Myocyte (in vitro differentiated cells): ENCODE measurements at regions not wholly inside any gene's neighbourhood (a gene's known extent, or its start where the extent isn't known, plus 50 kb on each side); places are given as distances from the start of the nearest gene placed in this dataset.

Source experiments
- DNase-seq: peaks from one replicate; pipeline ENCODE4 v3.0.0-alpha.2; 2012; ENCODE audit warnings: low read depth

DNA sequence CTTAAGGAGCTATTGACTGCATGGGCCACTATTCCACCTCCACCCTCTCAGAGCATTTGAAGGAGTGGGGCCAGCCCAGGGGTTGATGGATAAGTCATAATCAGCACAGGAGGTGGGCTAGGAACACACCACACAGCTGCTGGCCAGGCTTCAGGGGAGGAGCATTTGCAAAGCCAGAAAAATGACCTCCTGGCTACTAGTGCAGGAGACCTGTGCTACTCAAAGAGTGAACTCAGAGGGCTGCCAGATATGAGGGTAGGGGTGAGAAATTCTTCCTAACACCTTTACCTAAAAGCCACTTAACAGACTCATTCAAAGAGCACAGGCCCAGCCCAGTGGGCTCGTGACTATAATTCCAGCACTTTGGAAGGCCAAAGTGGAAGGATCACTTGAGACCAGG is 210.8 kb downstream of the TBXT start:
- DNase-seq: no peak

GRCh38 chr6:165952514-165952913 is 215.1 kb downstream of the TBXT start:
- DNase-seq: no peak

GRCh38 chr6:165950316-165950715 is 217.3 kb downstream of the TBXT start:
- DNase-seq: no peak

- no peak for DNase-seq
These were observed 218.3 kb downstream of the TBXT start for GRCh38 chr6:165949324-165949723.

DNA sequence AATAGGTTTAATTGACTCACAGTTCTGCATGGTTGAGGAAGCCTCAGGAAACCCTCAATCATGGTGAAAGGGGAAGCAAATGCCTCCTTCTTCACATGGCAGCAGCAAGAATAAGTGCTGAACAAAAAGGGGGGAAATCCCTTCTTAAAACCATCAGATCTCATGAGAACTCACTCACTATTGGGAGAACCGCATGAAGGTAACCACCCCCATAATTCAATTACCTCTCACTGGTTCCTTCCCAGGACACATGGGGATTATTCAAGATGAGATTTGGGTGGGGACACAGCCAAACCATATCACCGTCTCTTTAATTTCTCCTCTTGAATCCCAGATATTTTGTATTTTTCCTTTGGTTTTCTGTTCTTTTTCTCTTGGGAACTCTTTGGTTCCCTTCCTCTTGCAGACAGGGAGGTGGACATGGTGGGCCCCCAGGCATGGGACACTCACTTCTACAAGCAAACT is 223.6 kb downstream of the TBXT start:
- DNase-seq: no peak

DNA sequence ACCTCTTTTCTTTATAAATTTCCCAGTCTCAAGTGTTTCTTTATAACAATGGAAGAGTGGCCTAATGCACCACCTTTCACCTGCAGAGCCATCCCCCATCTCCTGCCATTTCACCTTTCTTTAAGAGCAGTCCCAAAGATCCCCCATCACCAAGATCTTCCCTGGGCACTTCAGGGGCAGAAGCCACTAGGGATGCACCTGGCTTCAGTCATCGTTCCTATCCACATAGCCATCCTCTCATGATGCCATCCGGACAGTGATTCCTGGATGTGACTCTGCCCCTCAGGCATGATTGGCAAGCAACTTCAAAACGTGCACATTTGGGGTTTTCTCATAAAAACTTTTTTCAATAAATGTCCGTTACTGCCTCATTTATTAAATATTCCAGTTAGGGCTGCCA is 225.9 kb downstream of the TBXT start:
- DNase-seq: no peak

DNA sequence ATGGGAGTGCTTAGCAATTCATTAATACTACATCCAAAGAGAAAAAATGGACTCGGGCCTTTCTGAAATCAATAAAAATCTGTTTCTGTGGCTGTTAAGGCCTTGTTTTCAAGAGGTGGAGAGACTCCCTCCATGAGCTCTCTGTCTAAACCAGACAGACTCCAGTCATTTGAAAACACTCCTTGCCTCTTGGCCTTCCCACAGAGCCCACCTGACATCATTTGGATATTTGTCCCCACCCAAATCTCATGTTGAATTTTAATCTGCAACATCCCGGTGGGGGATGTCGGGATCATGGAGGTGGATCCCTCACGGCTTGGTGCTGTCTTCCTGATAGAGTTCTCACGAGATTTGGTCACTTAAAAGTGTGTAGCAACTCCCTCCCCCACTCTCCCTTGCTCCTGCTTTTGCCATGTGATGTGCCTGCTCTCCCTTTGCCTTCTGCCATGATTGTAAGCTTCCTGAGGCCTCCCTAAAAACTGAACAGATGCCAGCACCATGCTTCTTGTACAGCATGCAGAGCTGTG is 226.3 kb downstream of the TBXT start:
- no peak for DNase-seq

DNA sequence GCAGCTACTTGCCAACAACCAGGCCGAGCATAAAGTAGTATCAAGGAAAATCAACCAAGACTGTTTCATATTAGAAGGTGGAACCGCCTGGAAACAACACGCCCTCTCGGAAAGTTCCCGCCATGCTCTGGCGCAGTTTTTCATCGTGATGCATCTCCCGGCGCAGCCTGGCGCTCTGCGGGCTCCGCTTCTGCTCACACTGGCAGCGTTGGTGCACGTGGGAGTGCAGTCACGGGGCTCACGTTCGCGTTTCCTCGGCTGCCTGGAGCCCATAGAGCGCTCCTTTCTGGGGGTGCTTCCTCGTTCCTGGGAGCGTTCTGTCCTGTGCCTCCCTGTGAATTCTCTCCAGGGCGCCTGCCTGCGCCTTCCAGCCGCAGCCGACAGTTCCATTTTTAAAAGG is 227.3 kb downstream of the TBXT start:
- no peak for DNase-seq

GRCh38 chr6:165939601-165940290 is 227.9 kb downstream of the TBXT start:
- no peak for DNase-seq

DNA sequence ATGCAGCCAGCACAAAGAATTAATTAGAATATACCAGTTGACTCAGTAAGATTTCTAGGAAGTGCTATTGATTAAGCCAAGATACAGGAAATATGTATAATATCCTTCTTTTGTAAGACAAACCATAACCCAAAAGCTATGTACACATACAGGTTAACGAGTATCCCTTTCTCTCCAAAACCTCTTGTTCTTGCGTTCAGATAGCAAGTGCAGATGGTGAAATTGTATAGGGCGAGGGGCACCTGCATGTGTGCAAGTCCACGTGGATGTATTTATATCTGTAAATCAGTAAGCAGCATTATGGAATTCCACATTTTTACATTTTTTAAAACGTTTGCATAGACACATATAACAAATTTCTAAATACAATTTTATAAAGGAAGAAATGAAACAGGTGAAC is 228.6 kb downstream of the TBXT start:
- no peak for DNase-seq

DNA sequence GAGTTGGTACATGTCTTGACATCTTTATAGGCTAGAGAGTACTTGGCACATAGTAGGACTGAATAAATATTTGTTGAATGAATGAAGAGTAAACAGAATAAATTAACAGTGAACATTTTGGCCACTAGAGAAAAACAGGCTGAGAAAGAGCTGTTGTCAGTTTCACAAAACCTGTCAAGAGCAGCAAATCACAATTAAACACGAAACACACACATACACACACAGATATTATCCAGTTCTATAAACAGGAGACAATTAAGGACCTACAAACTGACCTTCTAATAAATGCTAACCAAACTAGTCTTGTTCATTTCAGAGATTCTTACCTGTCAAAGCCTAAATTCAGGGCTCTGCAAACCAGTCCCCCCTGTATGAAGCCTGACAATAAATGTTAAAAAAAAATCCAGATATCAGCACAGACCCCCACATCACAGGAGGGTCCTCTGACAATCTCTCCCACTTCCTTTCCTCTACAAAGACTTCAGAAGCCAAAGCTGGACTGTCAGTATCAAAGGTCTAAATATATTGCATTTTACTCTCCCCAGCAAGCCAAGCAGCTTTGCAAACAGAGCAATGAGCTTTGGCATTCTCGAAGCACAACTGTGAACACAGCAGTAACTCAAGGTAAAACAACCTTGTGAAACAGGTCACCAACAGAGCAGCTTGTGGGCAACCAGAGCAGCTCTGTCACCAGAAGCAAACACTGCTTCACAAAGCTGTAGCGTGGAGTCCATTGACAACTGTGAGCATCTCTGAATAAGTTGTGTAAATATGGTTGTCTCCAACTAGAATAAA is 229.9 kb downstream of the TBXT start:
- DNase-seq: no peak

DNA sequence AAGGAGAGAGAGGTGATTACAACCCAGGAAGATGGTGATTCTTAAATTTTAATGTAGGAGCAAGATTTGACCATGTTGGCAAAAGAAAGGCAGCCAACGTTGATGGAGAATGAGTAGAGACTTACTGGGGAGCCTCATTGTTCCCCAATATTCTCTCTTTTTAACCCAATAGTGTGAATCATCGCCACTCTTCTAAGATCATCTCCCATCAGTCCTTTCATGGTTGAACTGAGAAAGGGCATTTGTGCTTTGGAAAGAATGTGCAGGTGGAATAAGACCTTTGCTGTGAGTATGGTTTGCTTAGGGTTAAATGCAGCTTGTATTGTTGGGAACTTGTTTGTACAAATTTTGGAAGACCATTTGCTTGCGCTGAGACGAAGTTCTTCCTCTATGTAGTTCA is 231.0 kb downstream of the TBXT start:
- DNase-seq: no peak

DNA sequence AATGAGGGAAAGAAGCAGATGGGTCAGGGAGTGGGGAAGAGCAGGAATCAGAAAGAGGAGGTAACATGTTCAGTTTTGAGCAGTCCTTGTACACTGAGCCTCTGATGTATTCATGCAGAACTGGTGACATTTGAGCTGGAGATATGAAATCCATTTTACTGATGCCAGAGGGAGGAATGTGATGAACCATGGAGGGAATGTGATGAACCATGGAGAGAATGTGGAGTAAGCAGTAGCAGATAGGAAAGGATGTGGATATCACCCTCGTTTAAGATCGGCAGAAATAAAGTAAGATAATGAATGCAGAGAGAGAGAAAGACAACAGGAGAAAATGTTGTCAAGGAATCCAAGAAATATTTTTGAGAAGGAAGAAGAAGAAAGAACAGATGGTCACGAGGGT is 231.6 kb downstream of the TBXT start:
- no peak for DNase-seq

DNA sequence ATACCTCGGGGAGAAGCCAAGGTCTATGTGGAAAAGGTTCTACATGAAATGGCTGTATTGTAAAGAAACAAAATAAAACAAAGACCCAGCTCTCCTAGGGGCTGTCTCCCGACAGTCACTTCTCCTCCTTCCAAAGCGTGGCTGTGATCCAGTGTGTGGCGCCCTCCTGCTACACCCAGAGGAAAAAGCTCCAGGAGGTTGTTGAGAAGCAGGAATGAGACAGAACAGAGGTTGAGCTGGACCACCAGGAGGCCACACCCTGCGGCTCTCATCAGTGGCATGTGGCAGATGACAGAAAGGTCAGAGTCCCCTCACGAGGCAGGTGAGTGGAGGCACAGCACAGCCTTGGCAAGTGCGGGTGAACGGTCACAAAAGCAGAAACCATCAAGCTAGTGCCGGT is 236.0 kb downstream of the TBXT start:
- DNase-seq: no peak

GRCh38 chr6:165930668-165931214 is 236.9 kb downstream of the TBXT start:
- DNase-seq: no peak

- no peak for DNase-seq
These were observed 238.0 kb downstream of the TBXT start for GRCh38 chr6:165929607-165930006.

- DNase-seq: no peak
These were observed 241.3 kb downstream of the TBXT start for GRCh38 chr6:165926378-165926777.

DNA sequence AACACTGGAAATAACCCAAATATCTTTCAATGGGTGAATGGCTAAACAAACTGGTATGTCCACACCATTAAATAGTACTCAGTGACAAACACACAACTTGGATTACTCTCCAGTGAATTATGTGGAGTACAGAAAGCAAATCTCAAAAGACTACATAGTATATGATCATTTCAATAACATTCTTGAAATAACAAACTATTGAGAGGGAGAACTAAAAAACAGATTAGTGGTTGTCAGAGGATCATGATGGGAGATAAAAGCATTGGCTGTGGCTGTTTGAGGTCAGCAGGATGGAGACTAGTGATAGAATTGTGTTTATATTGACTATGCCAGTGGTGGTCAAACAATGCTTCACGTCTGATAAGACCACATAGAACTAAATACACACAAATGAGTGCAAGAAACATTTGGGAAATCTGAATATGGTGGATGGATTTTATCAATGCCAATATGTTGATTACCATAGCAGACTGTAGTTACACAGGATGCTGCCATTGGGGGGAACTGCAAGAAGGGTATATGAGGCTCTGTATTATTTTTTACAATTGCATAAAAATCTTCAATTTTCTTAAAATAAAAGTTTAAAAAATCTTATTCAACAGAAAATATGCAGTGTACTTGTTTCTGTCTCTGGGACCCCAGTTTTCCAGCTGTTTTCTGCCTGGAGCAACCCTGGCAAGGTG is 242.0 kb downstream of the TBXT start:
- DNase-seq: no peak

DNA sequence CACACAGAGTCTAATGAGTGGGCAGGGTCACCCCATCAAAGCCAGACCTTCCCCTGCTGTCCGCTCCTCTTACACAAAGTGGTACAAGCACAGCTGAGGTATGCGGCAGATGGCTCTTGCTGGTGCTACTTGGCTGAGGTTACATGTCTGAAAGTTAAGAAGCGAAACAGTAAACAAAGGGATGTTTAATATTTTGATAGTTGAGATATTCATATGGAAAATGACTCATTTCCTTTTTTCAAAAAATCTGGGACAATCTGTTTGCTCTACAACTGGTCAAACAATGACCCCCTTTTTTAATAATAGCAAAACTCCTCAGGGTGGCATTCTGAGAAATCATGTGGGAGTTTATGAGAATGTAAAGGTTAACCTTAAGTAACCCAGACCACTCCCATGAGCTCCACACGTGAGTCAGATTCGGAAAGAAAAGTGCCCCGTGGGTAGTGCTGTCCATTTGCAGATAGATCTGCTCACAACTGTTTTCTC is 245.3 kb downstream of the TBXT start:
- peak; percentile 78 for DNase-seq

DNA sequence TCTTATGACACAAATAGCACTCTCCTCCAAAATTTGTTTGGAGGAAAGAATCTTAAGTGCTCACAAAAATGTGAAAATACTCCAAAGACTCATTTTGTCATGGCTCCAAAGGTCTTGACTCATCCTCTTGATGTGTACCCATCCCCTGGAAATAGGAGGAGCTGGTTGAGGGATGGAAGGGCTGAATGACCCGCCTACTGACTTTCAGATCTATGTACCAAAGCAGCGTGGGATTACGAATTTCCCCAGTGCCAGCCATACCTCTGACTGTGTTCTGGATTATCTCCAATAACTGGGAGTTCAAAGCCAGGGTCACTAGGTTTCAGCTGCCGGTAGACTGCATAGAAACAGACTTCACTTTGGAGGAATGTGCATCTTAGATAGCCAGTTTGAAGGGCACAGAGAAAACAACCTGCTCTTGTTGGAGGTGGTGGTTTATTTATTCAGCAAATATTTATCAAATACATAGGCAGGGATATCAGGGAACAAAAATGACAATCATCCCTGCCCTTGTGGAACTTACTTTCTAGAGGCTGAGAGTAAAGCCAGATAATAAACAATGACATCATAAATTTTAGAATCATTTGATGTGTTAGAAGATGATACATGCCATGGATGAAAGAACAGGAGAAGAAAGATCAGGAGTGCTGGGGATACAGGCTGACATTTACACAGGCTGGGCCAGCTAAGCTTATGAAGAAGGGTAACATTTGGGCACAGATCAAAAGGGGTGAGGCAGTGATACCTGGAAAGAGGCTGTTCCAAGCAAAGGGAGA is 246.6 kb downstream of the TBXT start:
- DNase-seq: no peak

GRCh38 chr6:165917576-165917975 is 250.1 kb downstream of the TBXT start:
- DNase-seq: no peak
